ENCODE measurements at regions not wholly inside any gene's neighbourhood (a gene's known extent, or its start where the extent isn't known, plus 50 kb on each side); places are given as distances from the start of the nearest gene placed in this dataset.

GRCh38 chr14:51401272-51401671, 161.2 kb downstream of the TMX1 start:
- H3K27ac ChIP-seq, result no peak overlapping the region
- TF ChIP-seq CTCF (conservative IDR thresholded peaks at IDR 0.05), result no peak

GRCh38 chr14:51401756-51402155, 161.7 kb downstream of the TMX1 start:
- no peak overlapping the region for H3K27ac ChIP-seq
- no peak for TF ChIP-seq CTCF (conservative IDR thresholded peaks at IDR 0.05)

- H3K27ac ChIP-seq, result no peak overlapping the region
- TF ChIP-seq CTCF (conservative IDR thresholded peaks at IDR 0.05), result no peak
Measured at GRCh38 chr14:51410897-51411296, 170.8 kb downstream of the TMX1 start.

- TF ChIP-seq CTCF (conservative IDR thresholded peaks at IDR 0.05), result no peak
- H3K27ac ChIP-seq, result no peak overlapping the region
Measured at GRCh38 chr14:51419685-51420084, 179.6 kb downstream of the TMX1 start.

GRCh38 chr14:51422704-51423103, 182.7 kb downstream of the TMX1 start:
- H3K27ac ChIP-seq, result no peak overlapping the region
- no peak for TF ChIP-seq CTCF (conservative IDR thresholded peaks at IDR 0.05)

- H3K27ac ChIP-seq, result no peak overlapping the region
- TF ChIP-seq CTCF (conservative IDR thresholded peaks at IDR 0.05), result no peak
Measured at GRCh38 chr14:51424041-51424440, 184.0 kb downstream of the TMX1 start.

GRCh38 chr14:51424561-51425251, 184.7 kb downstream of the TMX1 start:
- no peak overlapping the region for H3K27ac ChIP-seq
- TF ChIP-seq CTCF (conservative IDR thresholded peaks at IDR 0.05), result no peak

All from VCaP (cell line).